ENCODE measurements at regions not wholly inside any gene's neighbourhood (a gene's known extent, or its start where the extent isn't known, plus 50 kb on each side); places are given as distances from the start of the nearest gene placed in this dataset.

- H3K4me2 ChIP-seq (replicated peaks; ENCODE audit: extremely low read depth, low read length, poor library complexity, severe bottlenecking): no peak overlapping the region
- H4K20me1 ChIP-seq (ENCODE audit: insufficient read depth, low read length): no peaks in the 10 kb centered on the region
- H3K27ac Mint-ChIP-seq: no peak overlapping the region
- no peak for TF ChIP-seq CTCF (IDR thresholded peaks at IDR 0.05)
- H3K27me3 Mint-ChIP-seq (ENCODE audit: low read depth in 3 of 3): no peaks in the 10 kb centered on the region
- no peaks in the 10 kb centered on the region for H3K27me3 ChIP-seq (ENCODE audit: control insufficient read depth in 2 of 2, insufficient read depth in 2 of 2, low read length in 2 of 2)
- no peaks in the 10 kb centered on the region for H3K4me1 ChIP-seq (ENCODE audit: control insufficient read depth in 1 of 2, insufficient read depth in 2 of 2, low read length in 2 of 2)
- H3K9me3 Mint-ChIP-seq: peaks cover 0 to 6% (median 2%) of the 10 kb centered on the region in 7 donors
- no peaks in the 10 kb centered on the region for H3K36me3 Mint-ChIP-seq
- no peak overlapping the region for H3K9ac ChIP-seq (ENCODE audit: insufficient read depth, low read length, poor library complexity, severe bottlenecking)
- 0% methylated on average over 1 of the region's 2 CpGs for WGBS (ENCODE audit: insufficient coverage)
- no peaks in the 10 kb centered on the region for H3K79me2 ChIP-seq (ENCODE audit: insufficient read depth, low read length)
- H3K4me1 Mint-ChIP-seq: no peaks in the 10 kb centered on the region
- H3K27ac ChIP-seq (ENCODE audit: low read depth in 1 of 2, low read length in 2 of 2): no peak overlapping the region
- H3K9me3 ChIP-seq (replicated peaks in 1 of 2; ENCODE audit: control insufficient read depth in 1 of 2, insufficient read depth in 1 of 2, low read length in 2 of 2): peaks cover 0 to 2% of the 10 kb centered on the region in 2 donors
- DNase-seq: no peak
- no peak overlapping the region for H2AFZ ChIP-seq (ENCODE audit: insufficient read depth, low read depth, low read length, poor library complexity, severe bottlenecking)
- H3K4me3 Mint-ChIP-seq: no peak overlapping the region
- intact Hi-C loops (cut with micrococcal nuclease): no loop called here
- H3K4me3 ChIP-seq (replicated peaks in 1 of 3; ENCODE audit: low read depth in 2 of 3, low read length in 3 of 3): no peak overlapping the region
- H3K36me3 ChIP-seq (replicated peaks in 1 of 2; ENCODE audit: control insufficient read depth in 1 of 2, insufficient read depth in 2 of 2, low read length in 2 of 2): no peaks in the 10 kb centered on the region
These were observed 786.2 kb downstream of the RAB28 start for GRCh38 chr4:12697970-12698369.

- no peak for DNase-seq
- Histone ChIP-seq H4K20me1 (ENCODE audit: insufficient read depth, low read length) (no peaks in the 10 kb centered on the region), H3K79me2 (ENCODE audit: insufficient read depth, low read length) (no peaks in the 10 kb centered on the region), H3K36me3 (replicated peaks in 1 of 2; ENCODE audit: control insufficient read depth in 1 of 2, insufficient read depth in 2 of 2, low read length in 2 of 2) (no peaks in the 10 kb centered on the region), H3K27ac (ENCODE audit: low read depth in 1 of 2, low read length in 2 of 2) (no peak overlapping the region), H3K27me3 (ENCODE audit: control insufficient read depth in 2 of 2, insufficient read depth in 2 of 2, low read length in 2 of 2) (no peaks in the 10 kb centered on the region), H3K4me2 (replicated peaks; ENCODE audit: extremely low read depth, low read length, poor library complexity, severe bottlenecking) (no peak overlapping the region), H2AFZ (ENCODE audit: insufficient read depth, low read depth, low read length, poor library complexity, severe bottlenecking) (no peak overlapping the region), H3K9ac (ENCODE audit: insufficient read depth, low read length, poor library complexity, severe bottlenecking) (no peak overlapping the region), H3K9me3 (replicated peaks in 1 of 2; ENCODE audit: control insufficient read depth in 1 of 2, insufficient read depth in 1 of 2, low read length in 2 of 2) (peaks cover 0 to 2% of the 10 kb centered on the region in 2 donors), H3K4me3 (replicated peaks in 1 of 3; ENCODE audit: low read depth in 2 of 3, low read length in 3 of 3) (no peak overlapping the region), H3K4me1 (ENCODE audit: control insufficient read depth in 1 of 2, insufficient read depth in 2 of 2, low read length in 2 of 2) (no peaks in the 10 kb centered on the region)
- TF ChIP-seq CTCF (IDR thresholded peaks at IDR 0.05): no peak
- intact Hi-C loops (cut with micrococcal nuclease): no loop called here
- no peak overlapping the region for H3K27ac Mint-ChIP-seq
- no peaks in the 10 kb centered on the region for H3K27me3 Mint-ChIP-seq (ENCODE audit: low read depth in 3 of 3)
- H3K4me3 Mint-ChIP-seq: no peak overlapping the region
- H3K9me3 Mint-ChIP-seq: peaks cover 0 to 6% (median 0%) of the 10 kb centered on the region in 7 donors
- H3K4me1 Mint-ChIP-seq: no peaks in the 10 kb centered on the region
- 86% methylated on average over 1 of the region's 2 CpGs for WGBS (ENCODE audit: insufficient coverage)
- no peaks in the 10 kb centered on the region for H3K36me3 Mint-ChIP-seq
These were observed 791.3 kb downstream of the RAB28 start for GRCh38 chr4:12692815-12693214.
